Endodermal cell (in vitro differentiated cells): ENCODE measurements at regions not wholly inside any gene's neighbourhood (a gene's known extent, or its start where the extent isn't known, plus 50 kb on each side); places are given as distances from the start of the nearest gene placed in this dataset.

Experiments used
- DNase-seq: peaks from one replicate; pipeline ENCODE4 v3.0.0-alpha.2; 2017
- H3K27ac ChIP-seq: 2 replicates; pipeline ENCODE4 v1.5.1; 2013; ENCODE audit warnings: mild to moderate bottlenecking, low read depth, low read length, moderate library complexity
- H3K27me3 ChIP-seq: 2 replicates; pipeline ENCODE4 v1.6.1; 2013; ENCODE audit warnings: mild to moderate bottlenecking, low read length, moderate library complexity; ENCODE audit not compliant: insufficient read depth, control insufficient read depth, poor library complexity, severe bottlenecking
- H3K36me3 ChIP-seq: 2 replicates; pipeline ENCODE4 v1.7.0; 2013; ENCODE audit warnings: mild to moderate bottlenecking, low read length, moderate library complexity; ENCODE audit not compliant: control insufficient read depth, insufficient read depth
- H3K4me1 ChIP-seq: one replicate; pipeline ENCODE4 v1.7.0; 2013; ENCODE audit warnings: low read length; ENCODE audit not compliant: control insufficient read depth, insufficient read depth
- H3K4me3 ChIP-seq: 2 replicates; pipeline ENCODE4 v1.5.1; 2013; ENCODE audit warnings: mild to moderate bottlenecking, low read length, moderate library complexity
- H3K9ac ChIP-seq: 2 replicates; pipeline ENCODE4 v1.6.1; 2013; ENCODE audit warnings: mild to moderate bottlenecking, low read length, moderate library complexity; ENCODE audit not compliant: poor library complexity, severe bottlenecking; ENCODE audit errors: extremely low read depth
- H3K9me3 ChIP-seq: 2 replicates; pipeline ENCODE4 v1.6.1; 2013; ENCODE audit warnings: mild to moderate bottlenecking, low read length, moderate library complexity; ENCODE audit not compliant: control insufficient read depth
- H3K27ac Mint-ChIP-seq: 2 replicates; pipeline ENCODE4 v1.8.0; 2020; ENCODE audit warnings: mixed read lengths
- H3K27me3 Mint-ChIP-seq: 2 replicates; pipeline ENCODE4 v1.8.0; 2021; ENCODE audit warnings: mild to moderate bottlenecking, mixed read lengths; ENCODE audit not compliant: insufficient read depth
- H3K36me3 Mint-ChIP-seq: 2 replicates; pipeline ENCODE4 v1.8.0; 2020; ENCODE audit warnings: low read depth, mixed read lengths
- H3K4me1 Mint-ChIP-seq: 2 replicates; pipeline ENCODE4 v1.8.0; 2020; ENCODE audit warnings: mixed read lengths
- H3K4me3 Mint-ChIP-seq: 2 replicates; pipeline ENCODE4 v1.8.0; 2020; ENCODE audit warnings: mild to moderate bottlenecking, moderate library complexity, mixed read lengths
- H3K9me3 Mint-ChIP-seq: 2 replicates; pipeline ENCODE4 v1.8.0; 2020; ENCODE audit warnings: mild to moderate bottlenecking, mixed read lengths
- WGBS, 2 experiments: methylation state at CpG; one replicate each; pipeline versions ENCODE4 v1.1.5 to v1.1.7; 2013; ENCODE audit warnings: missing lambda C conversion rate in 2 of 2, mixed read lengths in 1 of 2; ENCODE audit not compliant: insufficient coverage in 1 of 2, insufficient read length in 1 of 2; 5-methylcytosine and 5-hydroxymethylcytosine counted together
- TF ChIP-seq, protein P1 (sequence below): fragments of 200-600 bp; sonication (generic); conservative IDR thresholded peaks from 2 replicates; pipeline ENCODE4 v1.5.0; 2021; ENCODE audit warnings: antibody characterized with exemption, mild to moderate bottlenecking

DNA sequence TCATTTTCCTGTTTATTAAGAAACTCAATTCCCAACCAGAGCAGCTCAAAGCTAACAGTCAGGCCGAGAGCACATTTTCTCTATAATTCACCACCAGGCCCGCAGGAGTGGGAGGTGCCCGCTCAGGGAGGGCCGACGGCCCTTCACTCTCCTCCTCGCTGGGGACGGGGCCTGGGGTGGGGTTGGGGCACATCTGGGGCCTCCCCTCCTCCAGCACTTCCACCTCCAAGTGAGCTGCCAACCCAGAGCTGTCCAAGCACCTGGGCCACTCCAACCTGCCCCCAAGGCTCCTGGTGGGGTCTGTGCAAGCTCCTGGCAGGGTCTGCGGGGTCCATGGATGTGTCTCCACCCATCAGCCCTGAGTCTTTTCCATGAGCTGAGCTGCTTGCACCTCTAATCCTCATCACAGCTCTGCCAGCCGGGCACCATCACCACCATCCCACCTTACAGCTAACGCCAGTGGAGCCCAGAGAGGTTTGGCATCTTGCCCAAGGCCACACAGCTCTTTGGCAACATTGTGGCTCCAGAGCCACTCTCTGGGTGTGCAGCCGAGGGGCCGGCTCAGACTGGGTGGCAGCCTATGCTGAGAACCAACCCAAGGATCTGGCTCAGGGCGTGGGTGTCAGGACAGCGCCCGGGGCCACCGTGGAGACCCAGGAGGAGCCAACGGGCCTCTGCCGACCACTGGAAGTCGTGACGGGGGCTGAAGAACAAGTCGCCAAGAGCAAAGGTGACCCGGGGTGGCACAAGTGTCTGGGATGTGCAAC is 193.5 kb downstream of the BRD1 start:
- TF ChIP-seq, protein P1, sequence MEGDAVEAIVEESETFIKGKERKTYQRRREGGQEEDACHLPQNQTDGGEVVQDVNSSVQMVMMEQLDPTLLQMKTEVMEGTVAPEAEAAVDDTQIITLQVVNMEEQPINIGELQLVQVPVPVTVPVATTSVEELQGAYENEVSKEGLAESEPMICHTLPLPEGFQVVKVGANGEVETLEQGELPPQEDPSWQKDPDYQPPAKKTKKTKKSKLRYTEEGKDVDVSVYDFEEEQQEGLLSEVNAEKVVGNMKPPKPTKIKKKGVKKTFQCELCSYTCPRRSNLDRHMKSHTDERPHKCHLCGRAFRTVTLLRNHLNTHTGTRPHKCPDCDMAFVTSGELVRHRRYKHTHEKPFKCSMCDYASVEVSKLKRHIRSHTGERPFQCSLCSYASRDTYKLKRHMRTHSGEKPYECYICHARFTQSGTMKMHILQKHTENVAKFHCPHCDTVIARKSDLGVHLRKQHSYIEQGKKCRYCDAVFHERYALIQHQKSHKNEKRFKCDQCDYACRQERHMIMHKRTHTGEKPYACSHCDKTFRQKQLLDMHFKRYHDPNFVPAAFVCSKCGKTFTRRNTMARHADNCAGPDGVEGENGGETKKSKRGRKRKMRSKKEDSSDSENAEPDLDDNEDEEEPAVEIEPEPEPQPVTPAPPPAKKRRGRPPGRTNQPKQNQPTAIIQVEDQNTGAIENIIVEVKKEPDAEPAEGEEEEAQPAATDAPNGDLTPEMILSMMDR: no peak
- Mint-ChIP-seq H3K9me3 (no peaks in the 10 kb centered on the region), H3K36me3 (no peaks in the 10 kb centered on the region), H3K27ac (no peak overlapping the region), H3K4me1 (peaks cover 4% of the 10 kb centered on the region), H3K4me3 (no peak overlapping the region), H3K27me3 (no peaks in the 10 kb centered on the region)
- H3K4me3 ChIP-seq: no peak overlapping the region
- no peaks in the 10 kb centered on the region for H3K27me3 ChIP-seq
- no peak overlapping the region for H3K27ac ChIP-seq
- WGBS, 2 experiments: 90 to 92% methylated on average over 17 to 22 of the region's 22 CpGs
- H3K36me3 ChIP-seq: no peaks in the 10 kb centered on the region
- no peak overlapping the region for H3K9ac ChIP-seq
- no peaks in the 10 kb centered on the region for H3K9me3 ChIP-seq
- H3K4me1 ChIP-seq: no peaks in the 10 kb centered on the region
- no peak for DNase-seq

DNA sequence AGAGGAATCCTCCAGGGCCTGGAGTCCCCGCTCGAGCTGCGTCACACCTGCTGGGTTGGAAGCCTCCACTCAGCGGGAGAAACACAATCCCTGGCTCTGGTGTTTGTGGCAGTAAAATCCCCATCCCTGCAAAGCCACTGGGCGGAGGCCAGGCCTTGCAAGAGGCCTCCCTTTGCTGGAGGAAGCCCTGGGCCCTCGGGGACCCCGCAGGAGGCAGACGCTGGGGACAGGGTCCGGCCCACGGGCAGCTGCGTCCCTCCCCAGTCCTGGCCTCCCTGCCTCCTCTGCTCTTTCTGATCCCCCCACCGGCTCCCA is 194.7 kb downstream of the BRD1 start:
- no peaks in the 10 kb centered on the region for H3K9me3 Mint-ChIP-seq

DNA sequence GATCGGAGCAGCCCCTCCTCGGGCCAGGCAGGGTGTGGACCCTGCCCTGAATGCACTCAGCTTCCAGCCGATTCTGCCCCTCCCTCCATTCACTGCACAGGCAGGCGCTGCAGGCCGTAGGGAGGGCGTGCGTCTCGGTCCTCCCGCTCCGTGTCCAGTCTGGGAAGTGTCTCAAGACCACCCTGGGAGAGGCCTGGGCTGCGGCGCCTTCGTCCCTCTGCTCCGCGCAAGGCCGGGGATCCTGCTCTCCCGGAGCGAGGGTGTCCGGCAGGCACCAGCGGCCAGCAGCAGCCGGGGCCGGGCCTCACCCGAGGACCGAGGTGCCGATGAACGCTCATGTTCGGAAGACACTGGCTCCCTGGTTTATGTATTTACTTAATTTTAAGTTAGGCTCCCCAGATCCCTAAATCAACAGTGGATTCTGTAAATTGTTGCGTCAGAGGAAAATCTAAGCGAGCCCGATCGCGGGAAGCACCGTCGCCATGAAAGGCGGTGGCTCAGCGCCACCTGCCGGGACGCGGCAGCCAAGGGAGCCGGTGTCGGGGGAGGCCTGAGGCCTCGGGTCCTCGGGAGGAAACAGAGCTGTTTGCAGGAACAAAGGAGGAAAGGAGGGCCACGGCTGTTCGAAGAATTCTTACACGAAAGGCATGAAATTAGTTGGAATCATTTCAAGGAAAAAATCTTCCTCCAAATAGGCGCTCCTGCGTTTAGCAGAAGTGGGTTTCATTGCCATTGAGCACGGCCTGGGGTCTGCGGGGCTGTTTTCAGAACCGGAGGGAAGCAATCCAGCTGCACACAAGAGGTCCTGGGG is 195.3 kb downstream of the BRD1 start:
- Histone ChIP-seq H3K9me3 (no peaks in the 10 kb centered on the region), H3K4me3 (peak overlapping the region; percentile 75), H3K27ac (peak overlapping the region; percentile 76), H3K4me1 (no peaks in the 10 kb centered on the region), H3K36me3 (no peaks in the 10 kb centered on the region), H3K9ac (no peak overlapping the region), H3K27me3 (no peaks in the 10 kb centered on the region)
- Mint-ChIP-seq H3K4me3 (peak overlapping the region; percentile 47), H3K27me3 (no peaks in the 10 kb centered on the region), H3K9me3 (no peaks in the 10 kb centered on the region), H3K36me3 (no peaks in the 10 kb centered on the region), H3K4me1 (peaks cover 4% of the 10 kb centered on the region), H3K27ac (peak overlapping the region; percentile 85)
- TF ChIP-seq, protein P1: peak; percentile 97
- DNase-seq: peak; percentile 92
- WGBS, 2 experiments: 8 to 17% methylated on average over 28 to 51 of the region's 51 CpGs

More for the DNA sequence above, 194.7 kb downstream of the BRD1 start:
- H3K9ac ChIP-seq: no peak overlapping the region
- H3K27ac Mint-ChIP-seq: peak overlapping the region; percentile 85
- no peaks in the 10 kb centered on the region for H3K36me3 Mint-ChIP-seq
- H3K4me1 ChIP-seq: no peaks in the 10 kb centered on the region
- no peaks in the 10 kb centered on the region for H3K9me3 ChIP-seq
- peak overlapping the region; percentile 76 for H3K27ac ChIP-seq
- H3K4me3 ChIP-seq: no peak overlapping the region
- WGBS, 2 experiments: 27 to 60% methylated on average over 5 to 12 of the region's 12 CpGs
- peak overlapping the region; percentile 47 for H3K4me3 Mint-ChIP-seq
- H3K36me3 ChIP-seq: no peaks in the 10 kb centered on the region
- TF ChIP-seq, protein P1: no peak
- peaks cover 4% of the 10 kb centered on the region for H3K4me1 Mint-ChIP-seq
- H3K27me3 ChIP-seq: no peaks in the 10 kb centered on the region
- H3K27me3 Mint-ChIP-seq: no peaks in the 10 kb centered on the region
- no peak for DNase-seq
